Adrenal gland (tissue), 5 donors: ENCODE measurements at regions not wholly inside any gene's neighbourhood (a gene's known extent, or its start where the extent isn't known, plus 50 kb on each side); places are given as distances from the start of the nearest gene placed in this dataset.

ENCODE experiments used
- POLR2A ChIP-seq, 2 donors: fragments of 450-650 bp; IDR thresholded peaks; one replicate each; pipeline ENCODE4 v1.6.1; 2017; ENCODE audit warnings: antibody characterized with exemption in 2 of 2, mild to moderate bottlenecking in 2 of 2, moderate library complexity in 1 of 2
- TF ChIP-seq, protein P1 (sequence below), 6 experiments: fragments of 450-650 bp in 4 of 6; fragments of 200-600 bp in 2 of 6; sonication (generic) in 1 of 6; IDR thresholded peaks; 1 replicate in 5 of 6; 2 replicates in 1 of 6; pipeline versions ENCODE4 v1.5.1 to v1.8.0; 2016 to 2021; ENCODE audit warnings: antibody characterized with exemption in 6 of 6, mild to moderate bottlenecking in 2 of 6, moderate library complexity in 1 of 6
- donor health status: DM: no; HTN: no; CAD: no.

- TF ChIP-seq, protein P1, sequence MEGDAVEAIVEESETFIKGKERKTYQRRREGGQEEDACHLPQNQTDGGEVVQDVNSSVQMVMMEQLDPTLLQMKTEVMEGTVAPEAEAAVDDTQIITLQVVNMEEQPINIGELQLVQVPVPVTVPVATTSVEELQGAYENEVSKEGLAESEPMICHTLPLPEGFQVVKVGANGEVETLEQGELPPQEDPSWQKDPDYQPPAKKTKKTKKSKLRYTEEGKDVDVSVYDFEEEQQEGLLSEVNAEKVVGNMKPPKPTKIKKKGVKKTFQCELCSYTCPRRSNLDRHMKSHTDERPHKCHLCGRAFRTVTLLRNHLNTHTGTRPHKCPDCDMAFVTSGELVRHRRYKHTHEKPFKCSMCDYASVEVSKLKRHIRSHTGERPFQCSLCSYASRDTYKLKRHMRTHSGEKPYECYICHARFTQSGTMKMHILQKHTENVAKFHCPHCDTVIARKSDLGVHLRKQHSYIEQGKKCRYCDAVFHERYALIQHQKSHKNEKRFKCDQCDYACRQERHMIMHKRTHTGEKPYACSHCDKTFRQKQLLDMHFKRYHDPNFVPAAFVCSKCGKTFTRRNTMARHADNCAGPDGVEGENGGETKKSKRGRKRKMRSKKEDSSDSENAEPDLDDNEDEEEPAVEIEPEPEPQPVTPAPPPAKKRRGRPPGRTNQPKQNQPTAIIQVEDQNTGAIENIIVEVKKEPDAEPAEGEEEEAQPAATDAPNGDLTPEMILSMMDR (IDR thresholded peaks at IDR 0.05), result no peak
- TF ChIP-seq POLR2A (IDR thresholded peaks at IDR 0.05), result no peak
Observed at GRCh38 chr9:20242510-20243189, 379.6 kb downstream of the MLLT3 start.
